ENCODE measurements at regions not wholly inside any gene's neighbourhood (a gene's known extent, or its start where the extent isn't known, plus 50 kb on each side); places are given as distances from the start of the nearest gene placed in this dataset.

GRCh38 chr14:104315625-104316024 lies 177.2 kb downstream of the KIF26A start:
- no peak overlapping the region for H3K4me3 ChIP-seq (ENCODE audit: low read depth in 1 of 3, low read length in 3 of 3)
- H3K27ac ChIP-seq (ENCODE audit: low read depth in 1 of 2, low read length in 2 of 2) = no peak overlapping the region
- H3K9me3 ChIP-seq (ENCODE audit: control insufficient read depth in 4 of 4, low read length in 3 of 4) = peaks cover 0 to 4% (median 2%) of the 10 kb centered on the region in 4 donors
- no peak for DNase-seq (ENCODE audit: low spot score)
- peaks cover 0 to under 1% (median 0%) of the 10 kb centered on the region in 4 donors for H3K4me1 ChIP-seq (ENCODE audit: control insufficient read depth in 4 of 4, insufficient read depth in 4 of 4, low read length in 3 of 4)
- H3K9ac ChIP-seq (ENCODE audit: low read depth in 1 of 2, low read length in 2 of 2) = no peak overlapping the region
- WGBS = 90% methylated on average over 2 of the region's 2 CpGs
- TF ChIP-seq JUND (IDR thresholded peaks at IDR 0.05) (no peak), EGR1 (IDR thresholded peaks at IDR 0.05; ENCODE audit: low read depth in 2 of 2) (no peak), YY1 (IDR thresholded peaks at IDR 0.05) (no peak), ATF3 (IDR thresholded peaks at IDR 0.05) (no peak), REST (IDR thresholded peaks at IDR 0.05) (no peak), CTCF (IDR thresholded peaks at IDR 0.05; ENCODE audit: low read depth, low read length, missing input control) (no peak), HNF4A (conservative IDR thresholded peaks at IDR 0.05) (no peak), NR2F2 (IDR thresholded peaks at IDR 0.05) (no peak), ZBTB33 (IDR thresholded peaks at IDR 0.05) (no peak), GABPA (IDR thresholded peaks at IDR 0.05 in 1 of 2, conservative IDR thresholded peaks at IDR 0.05 in 1 of 2) (no peak), FOXA2 (IDR thresholded peaks at IDR 0.05) (no peak)
- H3K36me3 ChIP-seq (ENCODE audit: control insufficient read depth in 4 of 4, insufficient read depth in 3 of 4, low read depth in 1 of 4, low read length in 3 of 4) = no peaks in the 10 kb centered on the region
- H3K27me3 ChIP-seq (ENCODE audit: control insufficient read depth in 4 of 4, insufficient read depth in 4 of 4, low read length in 3 of 4) = no peaks in the 10 kb centered on the region

- Histone ChIP-seq H3K36me3 (ENCODE audit: control insufficient read depth in 4 of 4, insufficient read depth in 3 of 4, low read depth in 1 of 4, low read length in 3 of 4) (no peaks in the 10 kb centered on the region), H3K4me1 (ENCODE audit: control insufficient read depth in 4 of 4, insufficient read depth in 4 of 4, low read length in 3 of 4) (peaks cover 0 to 5% (median 0%) of the 10 kb centered on the region in 4 donors), H3K27me3 (ENCODE audit: control insufficient read depth in 4 of 4, insufficient read depth in 4 of 4, low read length in 3 of 4) (no peaks in the 10 kb centered on the region), H3K9ac (ENCODE audit: low read depth in 1 of 2, low read length in 2 of 2) (no peak overlapping the region), H3K27ac (ENCODE audit: low read depth in 1 of 2, low read length in 2 of 2) (no peak overlapping the region), H3K4me3 (ENCODE audit: low read depth in 1 of 3, low read length in 3 of 3) (no peak overlapping the region), H3K9me3 (ENCODE audit: control insufficient read depth in 4 of 4, low read length in 3 of 4) (peaks cover 0 to 3% (median under 1%) of the 10 kb centered on the region in 4 donors)
- no peak for DNase-seq (ENCODE audit: low spot score)
- 87% methylated on average over 20 of the region's 20 CpGs for WGBS
- no peak for TF ChIP-seq HNF4G (IDR thresholded peaks at IDR 0.05)
- no peak for TF ChIP-seq REST (IDR thresholded peaks at IDR 0.05)
- no peak for TF ChIP-seq TAF1 (conservative IDR thresholded peaks at IDR 0.05)
- TF ChIP-seq JUND (IDR thresholded peaks at IDR 0.05) = no peak
- TF ChIP-seq FOXA2 (IDR thresholded peaks at IDR 0.05) = no peak
- no peak for TF ChIP-seq CTCF (IDR thresholded peaks at IDR 0.05; ENCODE audit: low read depth, low read length, missing input control)
- TF ChIP-seq EGR1 (IDR thresholded peaks at IDR 0.05; ENCODE audit: low read depth in 2 of 2) = no peak
- TF ChIP-seq ZBTB33 (IDR thresholded peaks at IDR 0.05) = no peak
- TF ChIP-seq FOXA1 (IDR thresholded peaks at IDR 0.05) = no peak
- no peak for TF ChIP-seq SP1 (IDR thresholded peaks at IDR 0.05)
Observed at GRCh38 chr14:104316121-104316722, 177.8 kb downstream of the KIF26A start.
